Peyer's patch (tissue), 4 donors: ENCODE measurements at regions not wholly inside any gene's neighbourhood (a gene's known extent, or its start where the extent isn't known, plus 50 kb on each side); places are given as distances from the start of the nearest gene placed in this dataset.

Source experiments
- POLR2A ChIP-seq, 2 donors: fragments of 450-650 bp; IDR thresholded peaks; one replicate each; pipeline ENCODE4 v1.5.1; 2017; ENCODE audit warnings: antibody characterized with exemption in 2 of 2, mild to moderate bottlenecking in 2 of 2, moderate library complexity in 2 of 2
- TF ChIP-seq, protein P1 (sequence below), 6 experiments: fragments of 450-650 bp in 4 of 6; fragments of 200-600 bp in 2 of 6; sonication (generic) in 1 of 6; IDR thresholded peaks; one replicate each; pipeline ENCODE4 v1.5.1; 2017 to 2019; ENCODE audit warnings: antibody characterized with exemption in 6 of 6, mild to moderate bottlenecking in 3 of 6, moderate library complexity in 1 of 6

DNA sequence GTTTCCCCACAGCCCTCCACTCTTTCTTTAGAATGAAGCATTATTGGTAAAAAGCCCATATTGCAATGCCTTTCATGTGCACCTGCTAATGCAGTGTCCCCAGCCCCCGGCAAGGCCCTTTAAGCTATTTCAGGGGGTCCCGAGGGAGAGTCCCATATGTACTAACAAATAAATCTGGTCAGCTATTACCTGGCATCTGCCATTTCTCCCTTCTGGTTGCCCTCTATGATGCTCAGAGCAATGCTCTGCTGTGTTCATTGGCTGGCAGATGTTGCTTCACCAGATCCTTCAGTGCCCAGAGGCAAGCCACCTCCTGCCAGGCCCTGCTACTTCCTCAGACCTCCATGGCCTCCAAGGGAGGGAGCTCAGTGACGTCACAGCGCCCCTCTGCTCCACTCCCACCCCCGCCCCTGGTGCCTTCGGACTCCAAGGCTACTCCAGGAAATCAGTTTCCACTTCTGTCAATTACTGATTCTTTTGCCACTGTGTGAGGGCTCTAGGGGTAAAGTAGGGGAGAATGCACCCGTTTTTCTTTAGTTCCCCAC is 201.1 kb upstream of the GLRA1 start:
- TF ChIP-seq POLR2A (IDR thresholded peaks at IDR 0.05) = no peak
- TF ChIP-seq, protein P1, sequence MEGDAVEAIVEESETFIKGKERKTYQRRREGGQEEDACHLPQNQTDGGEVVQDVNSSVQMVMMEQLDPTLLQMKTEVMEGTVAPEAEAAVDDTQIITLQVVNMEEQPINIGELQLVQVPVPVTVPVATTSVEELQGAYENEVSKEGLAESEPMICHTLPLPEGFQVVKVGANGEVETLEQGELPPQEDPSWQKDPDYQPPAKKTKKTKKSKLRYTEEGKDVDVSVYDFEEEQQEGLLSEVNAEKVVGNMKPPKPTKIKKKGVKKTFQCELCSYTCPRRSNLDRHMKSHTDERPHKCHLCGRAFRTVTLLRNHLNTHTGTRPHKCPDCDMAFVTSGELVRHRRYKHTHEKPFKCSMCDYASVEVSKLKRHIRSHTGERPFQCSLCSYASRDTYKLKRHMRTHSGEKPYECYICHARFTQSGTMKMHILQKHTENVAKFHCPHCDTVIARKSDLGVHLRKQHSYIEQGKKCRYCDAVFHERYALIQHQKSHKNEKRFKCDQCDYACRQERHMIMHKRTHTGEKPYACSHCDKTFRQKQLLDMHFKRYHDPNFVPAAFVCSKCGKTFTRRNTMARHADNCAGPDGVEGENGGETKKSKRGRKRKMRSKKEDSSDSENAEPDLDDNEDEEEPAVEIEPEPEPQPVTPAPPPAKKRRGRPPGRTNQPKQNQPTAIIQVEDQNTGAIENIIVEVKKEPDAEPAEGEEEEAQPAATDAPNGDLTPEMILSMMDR (IDR thresholded peaks at IDR 0.05) = no peak
